Neural cell (in vitro differentiated cells): ENCODE measurements at regions not wholly inside any gene's neighbourhood (a gene's known extent, or its start where the extent isn't known, plus 50 kb on each side); places are given as distances from the start of the nearest gene placed in this dataset.

Source experiments
- H2AFZ ChIP-seq: fragments of 200-600, 300-800 bp; sonication (generic), shearing (Covaris generic); 2 replicates; pipeline ENCODE4 v1.6.0; 2014; ENCODE audit warnings: low read depth, mild to moderate bottlenecking, antibody characterized with exemption, low read length, moderate library complexity
- H3F3A ChIP-seq: fragments of 200-600 bp; shearing (Covaris generic); 2 replicates; pipeline ENCODE4 v1.6.1; 2016; ENCODE audit warnings: mild to moderate bottlenecking, moderate library complexity, mixed read lengths, antibody characterized with exemption, low read length; ENCODE audit not compliant: insufficient read depth, poor library complexity, severe bottlenecking
- H3K27ac ChIP-seq: fragments of 200-600, 300-800 bp; sonication (generic), shearing (Covaris generic); 2 replicates; pipeline ENCODE4 v1.5.1; 2014; ENCODE audit warnings: mild to moderate bottlenecking, low read length, moderate library complexity
- H3K27me3 ChIP-seq: fragments of 300-800, 200-600 bp; sonication (generic), shearing (Covaris generic); 2 replicates; pipeline ENCODE4 v1.6.0; 2014; ENCODE audit warnings: mild to moderate bottlenecking, low read depth, low read length, moderate library complexity; ENCODE audit not compliant: insufficient read depth
- H3K36me3 ChIP-seq: fragments of 300-800, 200-600 bp; sonication (generic), shearing (Covaris generic); 2 replicates; pipeline ENCODE4 v1.5.1; 2014; ENCODE audit warnings: mild to moderate bottlenecking, antibody characterized with exemption, low read length, moderate library complexity; ENCODE audit not compliant: insufficient read depth
- H3K4me2 ChIP-seq: fragments of 300-800, 200-600 bp; sonication (generic), shearing (Covaris generic); 2 replicates; pipeline ENCODE4 v1.6.0; 2014; ENCODE audit warnings: mild to moderate bottlenecking, low read length
- H3K4me3 ChIP-seq: fragments of 300-800, 200-600 bp; sonication (generic), shearing (Covaris generic); 2 replicates; pipeline ENCODE4 v1.5.1; 2014; ENCODE audit warnings: mild to moderate bottlenecking, low read length, moderate library complexity
- H3K79me2 ChIP-seq: fragments of 200-600 bp; shearing (Covaris generic); replicated peaks from 2 replicates; pipeline ENCODE4 v1.6.0; 2014; ENCODE audit warnings: mild to moderate bottlenecking, low read length, moderate library complexity; ENCODE audit not compliant: insufficient read depth
- H3K9ac ChIP-seq: fragments of 300-800, 200-600 bp; sonication (generic), shearing (Covaris generic); 2 replicates; pipeline ENCODE4 v1.6.1; 2016; ENCODE audit warnings: mild to moderate bottlenecking, low read length, mixed read lengths
- H3K9me2 ChIP-seq: fragments of 200-600 bp; shearing (Covaris generic); 2 replicates; pipeline ENCODE4 v1.6.1; 2016; ENCODE audit warnings: mild to moderate bottlenecking, low read length, mixed read lengths; ENCODE audit not compliant: insufficient read depth
- H3K9me3 ChIP-seq: fragments of 200-600, 300-800 bp; sonication (generic), shearing (Covaris generic); 2 replicates; pipeline ENCODE4 v1.6.1; 2016; ENCODE audit warnings: mild to moderate bottlenecking, mixed run types, low read length, moderate library complexity, mixed read lengths
- H4K20me1 ChIP-seq: fragments of 200-600 bp; shearing (Covaris generic); 2 replicates; pipeline ENCODE4 v1.6.1; 2016; ENCODE audit warnings: mild to moderate bottlenecking, mixed run types; ENCODE audit not compliant: insufficient read depth
- CTCF ChIP-seq: fragments of 450-650 bp; IDR thresholded peaks from 2 replicates; pipeline ENCODE4 v1.5.1; 2014; ENCODE audit warnings: antibody characterized with exemption, mild to moderate bottlenecking, moderate library complexity; ENCODE audit not compliant: poor library complexity, severe bottlenecking
- EP300 ChIP-seq: fragments of 450-650 bp; conservative IDR thresholded peaks from 2 replicates; pipeline ENCODE4 v1.6.1; 2014; ENCODE audit warnings: antibody characterized with exemption, mild to moderate bottlenecking, moderate library complexity; ENCODE audit not compliant: poor library complexity, severe bottlenecking
- EZH2 ChIP-seq: fragments of 200-600, 300-800 bp; shearing (Covaris generic), sonication (generic); IDR thresholded peaks from 2 replicates; pipeline ENCODE4 v1.6.1; 2014; ENCODE audit warnings: antibody characterized with exemption, low read length, borderline replicate concordance, mild to moderate bottlenecking; ENCODE audit not compliant: insufficient read depth, poor library complexity, severe bottlenecking
- MXI1 ChIP-seq: fragments of 450-650 bp; conservative IDR thresholded peaks from 2 replicates; pipeline ENCODE4 v1.6.1; 2014; ENCODE audit warnings: antibody characterized with exemption, mild to moderate bottlenecking; ENCODE audit not compliant: poor library complexity, severe bottlenecking
- POLR2AphosphoS5 ChIP-seq: IDR thresholded peaks from 2 replicates; pipeline ENCODE4 v1.6.1; 2012
- RAD21 ChIP-seq: fragments of 450-650 bp; conservative IDR thresholded peaks from 2 replicates; pipeline ENCODE4 v1.6.1; 2014; ENCODE audit warnings: antibody characterized with exemption, mild to moderate bottlenecking, moderate library complexity
- REST ChIP-seq: IDR thresholded peaks from 2 replicates; pipeline ENCODE4 v1.6.1; 2012; ENCODE audit warnings: borderline replicate concordance
- SMC3 ChIP-seq: fragments of 450-650 bp; conservative IDR thresholded peaks from 2 replicates; pipeline ENCODE4 v1.6.1; 2014; ENCODE audit warnings: antibody characterized with exemption, mild to moderate bottlenecking, moderate library complexity; ENCODE audit not compliant: poor library complexity
- TAF1 ChIP-seq: IDR thresholded peaks from 2 replicates; pipeline ENCODE4 v1.6.1; 2012; ENCODE audit warnings: low read depth

GRCh38 chr10:20668985-20669384, 228.1 kb downstream of the NEBL start:
- H3K9ac ChIP-seq, result no peak overlapping the region
- H3K36me3 ChIP-seq, result no peaks in the 10 kb centered on the region
- no peak overlapping the region for H3K27ac ChIP-seq
- H3K79me2 ChIP-seq, result no peaks in the 10 kb centered on the region
- H4K20me1 ChIP-seq, result no peaks in the 10 kb centered on the region
- H3K4me2 ChIP-seq, result no peak overlapping the region
- TF ChIP-seq MXI1 (no peak), CTCF (no peak), EP300 (no peak), SMC3 (no peak), RAD21 (no peak), REST (no peak), TAF1 (no peak), POLR2AphosphoS5 (no peak), EZH2 (no peak)
- H3K4me3 ChIP-seq, result no peak overlapping the region
- H3F3A ChIP-seq, result no peaks in the 10 kb centered on the region
- no peaks in the 10 kb centered on the region for H3K9me2 ChIP-seq
- H2AFZ ChIP-seq, result no peak overlapping the region
- no peaks in the 10 kb centered on the region for H3K27me3 ChIP-seq
- no peaks in the 10 kb centered on the region for H3K9me3 ChIP-seq

- H3K4me2 ChIP-seq, result no peak overlapping the region
- H3K27ac ChIP-seq, result no peak overlapping the region
- no peaks in the 10 kb centered on the region for H3K9me3 ChIP-seq
- TF ChIP-seq EZH2, result no peak
- H3K9ac ChIP-seq, result no peak overlapping the region
- H3K36me3 ChIP-seq, result no peaks in the 10 kb centered on the region
- H3K4me3 ChIP-seq, result no peak overlapping the region
- H3K27me3 ChIP-seq, result no peaks in the 10 kb centered on the region
- H3K79me2 ChIP-seq, result no peaks in the 10 kb centered on the region
- no peaks in the 10 kb centered on the region for H3F3A ChIP-seq
- H3K9me2 ChIP-seq, result no peaks in the 10 kb centered on the region
- H2AFZ ChIP-seq, result no peak overlapping the region
- H4K20me1 ChIP-seq, result no peaks in the 10 kb centered on the region
These were observed 234.4 kb downstream of the NEBL start for GRCh38 chr10:20662742-20663141.

- H3K4me3 ChIP-seq, result no peak overlapping the region
- H3K4me2 ChIP-seq, result no peak overlapping the region
- H3K9me2 ChIP-seq, result no peaks in the 10 kb centered on the region
- H3K36me3 ChIP-seq, result no peaks in the 10 kb centered on the region
- H3K9me3 ChIP-seq, result no peaks in the 10 kb centered on the region
- TF ChIP-seq EP300 (no peak), MXI1 (no peak), RAD21 (no peak), CTCF (no peak), POLR2AphosphoS5 (no peak), EZH2 (no peak), TAF1 (no peak)
- no peak overlapping the region for H2AFZ ChIP-seq
- H3K9ac ChIP-seq, result no peak overlapping the region
- no peak overlapping the region for H3K27ac ChIP-seq
- H4K20me1 ChIP-seq, result no peaks in the 10 kb centered on the region
- no peaks in the 10 kb centered on the region for H3F3A ChIP-seq
- H3K79me2 ChIP-seq, result no peaks in the 10 kb centered on the region
- H3K27me3 ChIP-seq, result no peaks in the 10 kb centered on the region
These were observed 237.9 kb downstream of the NEBL start for GRCh38 chr10:20659225-20659624.
